HCT116 (cell line): ENCODE measurements at regions not wholly inside any gene's neighbourhood (a gene's known extent, or its start where the extent isn't known, plus 50 kb on each side); places are given as distances from the start of the nearest gene placed in this dataset.

ENCODE experiments used
- ATAC-seq: fragments of 200-7000 bp; cut with Tn5 transposase; 2 replicates; pipeline ENCODE4 v1.9.1; 2020; ENCODE audit warnings: mild to moderate bottlenecking, moderate library complexity
- BruUV-seq: library from RNA; stranded (reverse); fragments of 400-500 nt; replicated peaks from 2 replicates; lab custom pipeline; 2021; lab: Mats Ljungman, UMichigan
- CTCF ChIA-PET: fragments of 300-600 bp; sonication (Branson Sonifier 250); formaldehyde crosslinking; loops from one replicate; lab custom pipeline; 2021; ENCODE audit warnings: antibody characterized with exemption; lab: Charles Lee
- POLR2A ChIA-PET: fragments of 300-600, 350-600 bp; sonication (Branson Sonifier 250); formaldehyde crosslinking; loops from one replicate; lab custom pipeline; 2021; ENCODE audit warnings: antibody characterized with exemption; lab: Charles Lee
- RAD21 ChIA-PET, 2 experiments: fragments of 300-600 bp; sonication (Branson Sonifier 250); formaldehyde crosslinking; loops; one replicate each; lab custom pipeline; 2023; ENCODE audit warnings: low total read pairs in 2 of 2; ENCODE audit not compliant: uncharacterized antibody in 2 of 2, unreplicated experiment in 2 of 2, low non-redundant PET in 1 of 2; lab: Charles Lee
- DNase-seq: peaks from one replicate; pipeline ENCODE4 v3.0.0-alpha.2; 2010; ENCODE audit warnings: low read depth, low spot score
- H2AFZ ChIP-seq: fragments of 200-600 bp; shearing (Covaris generic), sonication (generic); 2 replicates; pipeline ENCODE4 v1.6.1; 2017; ENCODE audit warnings: low read depth, mixed run types, mixed read lengths, antibody characterized with exemption, low read length; ENCODE audit not compliant: poor library complexity, severe bottlenecking
- H3K27ac ChIP-seq: 2 replicates; pipeline ENCODE4 v1.5.1; 2012; ENCODE audit warnings: low read depth, low read length
- H3K27me3 ChIP-seq: fragments of 200-600 bp; sonication (generic); 2 replicates; pipeline ENCODE4 v1.6.1; 2016; ENCODE audit warnings: mixed run types, low read length, mixed read lengths; ENCODE audit not compliant: insufficient read depth
- H3K36me3 ChIP-seq, 2 experiments: fragments of 200-500 bp in 1 of 2; fragments of 200-600 bp in 1 of 2; sonication (Bioruptor generic) in 1 of 2; sonication (generic) in 1 of 2; 2 replicates each; pipeline versions ENCODE4 v1.5.1 to v1.6.1; 2014 to 2016; ENCODE audit warnings: low read length in 2 of 2, inconsistent platforms in 1 of 2, mixed read lengths in 1 of 2, mixed run types in 1 of 2; ENCODE audit not compliant: insufficient read depth in 2 of 2, control insufficient read depth in 1 of 2
- H3K4me1 ChIP-seq, 2 experiments: fragments of 200-600 bp in 1 of 2; sonication (generic) in 1 of 2; 2 replicates each; pipeline versions ENCODE4 v1.5.1 to v1.6.1; 2012 to 2017; ENCODE audit warnings: low read length in 2 of 2, inconsistent platforms in 1 of 2, mild to moderate bottlenecking in 1 of 2, mixed read lengths in 1 of 2, mixed run types in 1 of 2, moderate library complexity in 1 of 2; ENCODE audit not compliant: insufficient read depth in 2 of 2, control insufficient read depth in 1 of 2
- H3K4me2 ChIP-seq: fragments of 200-600 bp; sonication (generic); 2 replicates; pipeline ENCODE4 v1.6.1; 2017; ENCODE audit warnings: mixed run types, low read length, mixed read lengths
- H3K4me3 ChIP-seq, 2 experiments: fragments of 200-600 bp in 1 of 2; sonication (generic) in 1 of 2; replicated peaks in 1 of 2; 2 replicates each; pipeline ENCODE4 v1.5.1; 2011 to 2016; ENCODE audit warnings: low read length in 2 of 2, control low read depth in 1 of 2, low read depth in 1 of 2, mild to moderate bottlenecking in 1 of 2, mixed read lengths in 1 of 2, mixed run types in 1 of 2
- H3K79me2 ChIP-seq: fragments of 200-600 bp; sonication (generic); 2 replicates; pipeline ENCODE4 v1.6.1; 2017; ENCODE audit warnings: mild to moderate bottlenecking, mixed run types, low read length, moderate library complexity, mixed read lengths; ENCODE audit not compliant: insufficient read depth
- H3K9ac ChIP-seq: fragments of 200-600 bp; sonication (generic); 2 replicates; pipeline ENCODE4 v1.6.1; 2016; ENCODE audit warnings: low read length, mixed read lengths
- H3K9me2 ChIP-seq: fragments of 200-600 bp; sonication (generic), shearing (Covaris generic); 2 replicates; pipeline ENCODE4 v1.6.1; 2017; ENCODE audit warnings: mixed run types, mild to moderate bottlenecking, moderate library complexity; ENCODE audit not compliant: insufficient read depth
- H3K9me3 ChIP-seq, 2 experiments: fragments of 200-500 bp in 1 of 2; fragments of 200-600 bp in 1 of 2; sonication (Bioruptor generic) in 1 of 2; sonication (generic) in 1 of 2; 2 replicates each; pipeline ENCODE4 v1.6.1; 2014 to 2017; ENCODE audit warnings: low read length in 2 of 2, mixed read lengths in 2 of 2, inconsistent platforms in 1 of 2, low read depth in 1 of 2, mild to moderate bottlenecking in 1 of 2, mixed run types in 1 of 2, moderate library complexity in 1 of 2; ENCODE audit not compliant: control insufficient read depth in 1 of 2, insufficient read depth in 1 of 2
- H4K20me1 ChIP-seq: fragments of 200-600 bp; sonication (generic), shearing (Covaris generic); 2 replicates; pipeline ENCODE4 v1.6.1; 2017; ENCODE audit warnings: mixed run types, mild to moderate bottlenecking, moderate library complexity; ENCODE audit not compliant: insufficient read depth
- ATF3 ChIP-seq: IDR thresholded peaks from 2 replicates; pipeline ENCODE4 v1.6.1; 2012
- CEBPB ChIP-seq: IDR thresholded peaks from 2 replicates; pipeline ENCODE4 v1.6.1; 2012; ENCODE audit warnings: low read depth
- CTCF ChIP-seq, 3 experiments: fragments of 200-600 bp in 1 of 3; sonication (generic) in 1 of 3; IDR thresholded peaks in 2 of 3; conservative IDR thresholded peaks in 1 of 3; 2 replicates each; pipeline ENCODE4 v1.5.1; 2012 to 2017; ENCODE audit warnings: low read depth in 2 of 3, low read length in 2 of 3, antibody characterized with exemption in 1 of 3, borderline replicate concordance in 1 of 3, control low read depth in 1 of 3, mild to moderate bottlenecking in 1 of 3, mixed read lengths in 1 of 3, mixed run types in 1 of 3, moderate library complexity in 1 of 3; ENCODE audit not compliant: insufficient read depth in 1 of 3
- EGR1 ChIP-seq: IDR thresholded peaks from 2 replicates; pipeline ENCODE4 v1.6.1; 2012; ENCODE audit warnings: low read depth
- ELF1 ChIP-seq: IDR thresholded peaks from 2 replicates; pipeline ENCODE4 v1.6.1; 2012; ENCODE audit warnings: low read depth, borderline replicate concordance
- EZH2phosphoT487 ChIP-seq: fragments of 200-600 bp; IDR thresholded peaks from 2 replicates; pipeline ENCODE4 v1.6.1; 2018; ENCODE audit warnings: antibody characterized with exemption, borderline replicate concordance
- FOSL1 ChIP-seq: IDR thresholded peaks from 2 replicates; pipeline ENCODE4 v1.6.1; 2012; ENCODE audit warnings: low read depth
- JUND ChIP-seq: IDR thresholded peaks from 2 replicates; pipeline ENCODE4 v1.6.1; 2012
- POLR2A ChIP-seq: IDR thresholded peaks from 2 replicates; pipeline ENCODE4 v1.7.0; 2011; ENCODE audit warnings: borderline replicate concordance; ENCODE audit not compliant: insufficient read depth, insufficient read length; ENCODE audit errors: extremely low read depth
- POLR2AphosphoS5 ChIP-seq: IDR thresholded peaks from 2 replicates; pipeline ENCODE4 v1.6.1; 2011; ENCODE audit warnings: mild to moderate bottlenecking, low read depth, low read length, moderate library complexity
- RAD21 ChIP-seq: IDR thresholded peaks from 2 replicates; pipeline ENCODE4 v1.6.1; 2012; ENCODE audit warnings: low read depth, mild to moderate bottlenecking
- REST ChIP-seq: IDR thresholded peaks from 2 replicates; pipeline ENCODE4 v1.6.1; 2012; ENCODE audit warnings: low read depth
- SIN3A ChIP-seq: IDR thresholded peaks from 2 replicates; pipeline ENCODE4 v1.6.1; 2012; ENCODE audit warnings: low read depth
- TCF7L2 ChIP-seq: IDR thresholded peaks from 2 replicates; pipeline ENCODE4 v1.7.0; 2011; ENCODE audit warnings: borderline replicate concordance, inconsistent platforms; ENCODE audit not compliant: insufficient read depth, insufficient read length; ENCODE audit errors: extremely low read depth
- YY1 ChIP-seq: IDR thresholded peaks from 2 replicates; pipeline ENCODE4 v1.6.1; 2011; ENCODE audit warnings: low read length, low read depth, moderate library complexity, mild to moderate bottlenecking; ENCODE audit not compliant: insufficient replicate concordance; ENCODE audit errors: extremely low read depth
- ZBTB33 ChIP-seq: IDR thresholded peaks from 2 replicates; pipeline ENCODE4 v1.6.1; 2011; ENCODE audit warnings: mild to moderate bottlenecking, low read length, moderate library complexity; ENCODE audit not compliant: insufficient replicate concordance; ENCODE audit errors: extremely low read depth
- ZNF274 ChIP-seq: fragments of 200-500 bp; sonication (Bioruptor generic); IDR thresholded peaks from 2 replicates; pipeline ENCODE4 v1.6.1; 2014; ENCODE audit warnings: mild to moderate bottlenecking, low read depth, low read length, inconsistent platforms
- intact Hi-C: fragments of 100-400 bp; cut with micrococcal nuclease; formaldehyde crosslinking; loops from 2 replicates; pipeline ENCODE4 v1.10.0; 2022

- no peak for TF ChIP-seq ZBTB33
- TF ChIP-seq, all 23 proteins: peak for 0
These were observed 88.5 kb downstream of the TSPAN8 start (continued) for GRCh38 chr12:71069311-71069710.

GRCh38 chr12:71063087-71063486, 94.7 kb downstream of the TSPAN8 start:
- TF ChIP-seq REST, result no peak
- TF ChIP-seq CTCF (IDR thresholded peaks at IDR 0.05 in 2 of 3, conservative IDR thresholded peaks at IDR 0.05 in 1 of 3; ENCODE audit: borderline replicate concordance in 1 of 3, insufficient read depth in 1 of 3, low read depth in 2 of 3, low read length in 2 of 3), result no peak
- no peak for TF ChIP-seq FOSL1
- no peak for TF ChIP-seq RAD21
- no peak for TF ChIP-seq TCF7L2
- no peak for TF ChIP-seq CEBPB
- TF ChIP-seq JUND, result no peak
- no peak for TF ChIP-seq POLR2A
- no peak for TF ChIP-seq ELF1
- no peak for TF ChIP-seq YY1
- TF ChIP-seq ZNF274, result no peak
- no peak for TF ChIP-seq EZH2phosphoT487
- TF ChIP-seq POLR2AphosphoS5, result no peak
- TF ChIP-seq ATF3, result no peak
- no peak for TF ChIP-seq SIN3A
- TF ChIP-seq EGR1, result no peak
- intact Hi-C loops, result no loop called here

More at GRCh38 chr12:71063087-71063486, 94.7 kb downstream of the TSPAN8 start:
- Histone ChIP-seq H3K9ac (no peak overlapping the region), H3K27me3 (no peaks in the 10 kb centered on the region), H3K27ac (no peak overlapping the region), H3K9me2 (no peaks in the 10 kb centered on the region), H3K4me2 (no peak overlapping the region), H3K36me3 (no peaks in the 10 kb centered on the region), H3K4me1 (no peaks in the 10 kb centered on the region), H3K79me2 (no peaks in the 10 kb centered on the region), H2AFZ (no peak overlapping the region), H3K4me3 (no peak overlapping the region), H4K20me1 (no peaks in the 10 kb centered on the region), H3K9me3 (no peaks in the 10 kb centered on the region)
- DNase-seq (no peak), ATAC-seq (no peak)
- ChIA-PET CTCF (no interaction called here), POLR2A (no interaction called here), RAD21 (no interaction called here)
- BruUV-seq, result no TSS peak
